RCC 7860 (cell line): ENCODE measurements at regions not wholly inside any gene's neighbourhood (a gene's known extent, or its start where the extent isn't known, plus 50 kb on each side); places are given as distances from the start of the nearest gene placed in this dataset.
A peak's percentile ranks its signal among the peaks of the same experiment; 100 is the strongest.

Experiments
- DNase-seq: peaks from one replicate; pipeline ENCODE4 v3.0.0-alpha.2; 2015; ENCODE audit warnings: low spot score
- FAIRE-seq: peaks from 2 replicates; lab custom pipeline; 2012; peaks lifted over from hg19 to GRCh38; lab: Jason Lieb, UNC

- no peak for DNase-seq
- no peak for FAIRE-seq
These were observed 154.0 kb downstream of the SLC30A10 start for GRCh38 chr1:219774386-219774785.

DNA sequence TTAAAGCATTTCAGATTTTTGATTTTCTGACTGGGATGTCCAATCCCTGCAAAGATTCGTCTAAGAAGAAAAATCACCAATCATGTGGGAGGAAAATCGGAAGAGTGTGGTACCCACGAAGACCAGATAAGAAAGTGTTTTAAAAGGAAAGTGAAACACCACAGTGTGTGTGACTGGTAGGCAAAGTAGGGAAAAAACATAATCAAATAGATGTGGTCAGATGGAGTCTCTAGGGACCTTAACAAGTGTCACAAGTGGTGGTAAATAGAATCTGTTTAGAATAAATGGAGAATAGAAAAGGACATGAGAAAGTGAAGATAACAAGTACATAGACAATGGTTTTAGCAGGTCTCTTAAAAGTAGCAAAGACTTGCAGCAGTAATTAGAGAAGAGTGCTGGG, 154.6 kb downstream of the SLC30A10 start:
- DNase-seq, result no peak
- no peak for FAIRE-seq

DNA sequence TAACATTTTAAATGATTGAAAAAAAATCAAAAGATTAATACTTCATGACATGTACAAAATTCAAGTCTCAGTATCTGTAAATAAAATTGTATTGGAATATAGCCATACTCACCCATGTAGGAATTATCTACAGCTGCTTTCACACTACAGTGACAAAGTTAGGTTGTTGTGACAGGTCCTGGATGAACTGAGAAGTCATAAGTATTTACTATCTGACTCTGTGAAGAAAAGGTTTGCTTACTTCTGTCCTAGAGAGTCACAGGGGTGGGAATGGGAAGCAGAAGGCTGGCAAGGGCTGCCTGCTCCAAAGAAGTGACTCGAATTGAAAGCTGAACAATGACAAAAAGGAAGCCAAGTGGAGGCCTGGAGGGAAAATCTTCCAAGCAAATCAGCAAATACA, 155.2 kb downstream of the SLC30A10 start:
- DNase-seq, result no peak
- FAIRE-seq, result no peak

GRCh38 chr1:219772265-219773036, 155.9 kb downstream of the SLC30A10 start:
- no peak for FAIRE-seq
- peak; percentile 17 for DNase-seq

GRCh38 chr1:219771080-219771479, 157.3 kb downstream of the SLC30A10 start:
- FAIRE-seq, result peak; percentile 96
- peak; percentile 95 for DNase-seq

DNA sequence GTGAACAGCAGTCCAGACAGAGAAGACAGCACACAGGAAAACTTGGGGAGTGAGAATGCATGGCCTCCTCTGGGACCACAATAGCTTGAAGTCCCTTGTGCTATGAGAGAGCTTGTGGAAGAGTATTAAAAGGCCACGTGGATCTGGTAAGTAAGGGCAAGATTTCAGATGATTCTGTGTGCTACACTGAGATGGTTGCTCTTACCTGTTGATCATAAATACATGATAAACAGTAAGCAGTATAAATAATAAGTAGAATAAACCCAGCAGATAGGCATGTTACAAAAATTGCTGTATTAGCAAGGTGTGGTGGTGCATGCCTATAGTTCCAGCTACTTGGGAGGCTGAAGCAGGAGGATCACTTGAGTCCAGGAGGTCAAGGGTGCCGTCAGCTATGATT, 150.4 kb upstream of the ZC3H11B start:
- no peak for FAIRE-seq
- no peak for DNase-seq

DNA sequence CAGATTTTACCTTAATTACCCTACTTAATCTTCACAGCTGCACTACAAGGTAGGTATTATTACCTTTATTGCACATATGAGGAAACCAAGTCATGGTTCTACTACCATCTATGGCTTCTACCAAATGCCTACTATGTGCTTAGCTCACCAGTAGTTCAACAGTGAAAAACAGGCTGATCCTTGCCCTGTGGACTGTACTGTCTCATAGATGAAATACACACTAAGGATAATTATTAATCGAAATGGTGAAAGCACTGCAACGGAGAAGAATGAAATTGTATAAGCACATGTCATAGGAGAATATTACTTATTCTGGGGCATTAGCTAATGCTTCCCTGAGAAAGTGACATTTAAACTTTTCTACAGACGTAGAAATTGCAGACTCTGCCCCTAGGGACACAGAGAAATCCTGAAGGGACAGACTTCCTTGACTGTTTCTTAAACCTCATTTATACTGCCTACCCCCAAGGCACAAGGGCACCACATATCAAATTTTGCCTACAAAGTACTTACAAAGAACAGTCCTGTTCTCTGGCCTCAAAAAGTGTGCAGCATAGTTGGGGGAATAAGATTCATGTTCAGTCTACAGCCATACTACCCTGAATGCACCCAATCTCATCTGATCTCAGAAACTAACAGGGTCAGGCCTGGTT, 148.4 kb upstream of the ZC3H11B start:
- no peak for FAIRE-seq
- no peak for DNase-seq

DNA sequence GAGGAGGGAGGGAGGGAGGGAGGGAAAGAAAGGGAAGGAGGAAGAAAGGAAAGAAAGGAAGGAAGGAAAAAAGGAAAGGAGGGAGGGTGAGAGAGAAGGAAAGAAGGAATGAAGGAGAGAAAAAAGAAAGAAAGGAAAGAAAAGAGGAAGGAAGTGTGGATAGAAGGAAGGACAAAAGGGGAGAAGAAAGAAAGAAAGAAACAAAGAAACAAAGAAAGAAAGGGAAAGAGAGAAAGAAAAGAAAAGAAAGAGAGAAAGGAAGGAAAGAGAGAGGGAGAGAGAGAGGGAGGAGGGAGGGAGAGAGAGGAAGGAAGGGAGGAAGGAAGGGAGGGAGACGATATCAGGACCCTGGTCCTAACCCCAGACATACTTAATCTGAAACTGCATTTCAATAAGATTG, 146.2 kb upstream of the ZC3H11B start:
- DNase-seq (no peak), FAIRE-seq (no peak)

- no peak for FAIRE-seq
- no peak for DNase-seq
These were observed 145.0 kb upstream of the ZC3H11B start for GRCh38 chr1:219757890-219758289.

GRCh38 chr1:219755234-219755633, 142.3 kb upstream of the ZC3H11B start:
- DNase-seq (no peak), FAIRE-seq (no peak)

DNA sequence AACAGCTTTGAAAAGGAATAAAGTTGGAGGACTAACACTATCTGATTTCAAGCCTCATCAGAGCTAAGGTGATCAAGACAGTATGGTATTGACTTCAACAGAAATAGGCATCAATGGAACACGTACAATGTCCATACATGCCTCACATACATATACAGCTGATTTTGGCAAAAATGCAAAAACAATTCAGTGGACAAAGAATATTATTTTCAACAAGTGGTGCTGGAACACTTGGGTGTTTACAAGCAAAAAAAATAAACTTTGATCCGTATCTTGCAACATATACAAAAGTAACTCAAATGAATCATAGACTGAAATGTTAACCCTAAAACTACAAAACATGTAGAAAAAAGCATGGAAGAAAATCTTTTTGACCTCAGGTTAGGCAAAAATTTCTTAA, 141.9 kb upstream of the ZC3H11B start:
- FAIRE-seq (no peak), DNase-seq (no peak)

DNA sequence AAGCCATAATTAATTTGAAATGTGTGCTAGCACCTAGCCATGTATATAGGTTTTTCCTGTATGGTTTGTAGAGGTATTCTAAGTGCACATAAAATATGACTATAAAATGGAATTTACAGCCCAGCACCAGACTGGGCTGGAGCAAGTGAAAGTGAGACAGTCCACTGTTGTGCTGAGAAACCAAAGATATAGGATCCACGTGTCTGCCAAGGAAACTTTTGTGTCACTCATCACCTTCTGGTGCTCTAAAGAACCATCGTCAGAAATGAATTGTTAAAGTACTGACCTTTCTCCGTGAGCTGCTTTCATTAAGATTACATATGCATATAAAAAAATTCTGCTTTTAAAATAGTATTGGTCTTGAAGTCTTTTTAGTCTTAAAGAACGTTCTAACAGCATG, 141.0 kb upstream of the ZC3H11B start:
- no peak for FAIRE-seq
- DNase-seq, result no peak

- DNase-seq (no peak), FAIRE-seq (no peak)
These were observed 139.7 kb upstream of the ZC3H11B start for GRCh38 chr1:219752645-219753044.

GRCh38 chr1:219751870-219752507, 139.1 kb upstream of the ZC3H11B start:
- DNase-seq (no peak), FAIRE-seq (no peak)

DNA sequence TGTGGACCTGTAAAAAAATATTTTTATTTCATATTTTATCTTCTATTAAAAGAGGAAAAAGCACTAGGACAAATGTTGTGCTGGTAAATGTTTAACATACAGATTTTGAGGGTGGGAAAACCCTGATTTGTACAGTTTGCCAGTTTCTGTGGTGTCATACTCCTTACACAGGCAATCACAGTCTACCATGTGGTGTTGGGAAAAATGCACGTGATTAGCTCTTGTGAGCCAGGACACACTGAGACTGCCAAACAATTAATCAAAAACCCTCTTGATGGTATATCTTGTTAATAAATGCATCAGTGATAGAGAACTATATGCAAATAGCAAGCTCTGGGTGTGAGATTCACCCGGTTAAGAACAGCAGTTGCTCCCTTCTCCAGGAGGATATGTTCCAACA, 136.5 kb upstream of the ZC3H11B start:
- FAIRE-seq (no peak), DNase-seq (no peak)

DNA sequence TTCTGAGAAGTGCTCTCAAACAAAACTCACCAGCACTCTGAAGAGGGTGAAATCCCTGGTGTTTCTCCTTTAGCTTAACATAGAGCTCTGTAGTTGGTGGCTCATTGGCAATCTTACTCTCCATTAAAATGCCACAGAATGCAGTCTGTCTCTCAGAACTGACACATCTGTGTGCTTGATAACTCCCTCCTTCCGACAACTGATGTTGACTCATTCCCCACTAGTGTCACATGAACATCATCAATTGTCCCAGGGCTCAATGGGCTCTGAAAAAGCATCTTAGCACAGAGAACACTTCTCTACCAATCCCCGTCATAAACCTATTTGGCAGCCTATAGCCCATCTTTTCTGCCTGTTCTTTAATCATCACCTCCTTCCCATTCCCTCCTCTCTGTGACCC, 133.2 kb upstream of the ZC3H11B start:
- DNase-seq, result no peak
- no peak for FAIRE-seq

- FAIRE-seq (no peak), DNase-seq (no peak)
These were observed 132.0 kb upstream of the ZC3H11B start for GRCh38 chr1:219744652-219745469.

DNA sequence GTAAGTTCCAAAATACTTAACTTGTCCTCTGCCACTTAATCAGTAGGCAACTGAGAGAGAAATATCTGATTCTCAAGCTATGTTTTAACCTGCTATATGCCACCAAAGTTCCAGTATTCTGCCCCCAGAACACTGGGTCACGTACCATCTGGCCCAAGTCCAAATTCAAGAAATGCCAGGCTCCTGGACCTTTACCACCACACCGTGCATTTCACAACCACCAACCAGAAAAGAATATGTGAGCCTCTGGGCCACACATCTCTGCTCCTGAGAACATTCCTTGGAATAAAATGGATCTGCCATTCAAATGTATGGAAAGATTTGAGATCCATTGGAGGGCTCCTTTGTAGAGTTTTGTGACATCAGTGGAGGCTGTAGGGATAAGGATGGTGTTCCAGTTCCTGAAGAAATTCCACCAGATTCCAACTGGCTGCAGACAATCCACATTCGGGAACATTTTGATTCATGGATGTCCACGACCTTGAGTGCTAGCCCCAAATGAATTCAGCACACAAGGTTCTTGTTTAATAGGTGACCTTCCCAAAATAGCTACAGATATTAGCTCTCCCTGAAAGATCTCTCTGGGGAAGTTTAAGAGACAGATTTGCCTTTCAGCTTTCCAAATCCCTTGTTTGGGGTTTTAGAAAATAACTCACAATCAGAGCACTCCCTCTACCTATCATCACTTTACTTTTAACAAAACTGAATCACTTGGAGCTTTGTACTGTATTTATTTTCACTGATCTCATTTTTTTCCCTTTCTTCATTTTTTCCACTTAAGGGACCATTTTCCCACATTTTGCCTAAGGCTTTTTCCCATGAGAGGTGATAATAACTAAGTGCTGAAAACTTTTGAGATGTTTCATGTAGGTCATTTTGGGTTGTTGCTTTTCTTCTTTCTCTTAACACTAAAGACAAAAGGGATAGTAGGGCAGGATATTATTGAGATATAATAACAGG, 128.4 kb upstream of the ZC3H11B start:
- no peak for DNase-seq
- FAIRE-seq, result no peak

DNA sequence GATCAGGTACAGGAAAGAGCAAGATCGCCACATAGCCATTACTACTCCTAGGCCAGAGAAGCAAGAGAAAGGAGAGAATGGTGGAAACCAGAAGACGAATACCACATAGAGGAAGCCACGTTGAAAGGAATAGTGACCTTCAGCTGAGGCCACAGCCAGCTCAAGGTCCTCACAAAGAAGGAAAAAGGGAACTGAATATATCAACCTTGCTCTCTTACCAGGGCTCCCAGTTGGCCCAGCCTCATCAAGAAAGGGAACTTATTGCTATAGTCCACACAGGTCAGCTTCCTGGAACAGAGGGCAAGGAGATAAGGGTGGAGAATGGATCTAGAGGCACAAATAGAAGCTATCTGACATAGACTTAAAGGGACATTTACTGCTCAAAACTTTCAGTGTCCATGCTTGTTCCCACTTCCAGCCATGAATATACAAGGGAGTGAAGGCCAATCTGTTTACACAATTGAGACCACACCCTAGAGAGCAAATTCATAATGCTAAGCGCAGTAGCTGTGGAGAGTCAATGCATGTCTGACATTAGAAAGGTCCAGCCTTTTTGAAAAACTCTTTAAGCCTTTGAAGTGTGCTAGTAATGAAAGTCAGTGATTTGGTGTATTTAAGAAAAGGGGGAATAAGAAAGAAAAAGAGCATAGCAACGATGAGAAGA, 120.7 kb upstream of the ZC3H11B start:
- FAIRE-seq (no peak), DNase-seq (no peak)
